NB4 (cell line): ENCODE measurements at regions not wholly inside any gene's neighbourhood (a gene's known extent, or its start where the extent isn't known, plus 50 kb on each side); places are given as distances from the start of the nearest gene placed in this dataset.

ENCODE experiments used
- DNase-seq: peaks from one replicate; pipeline ENCODE4 v3.0.0; 2010; ENCODE audit warnings: low read depth
- H3K4me3 ChIP-seq: one replicate; pipeline ENCODE4 v1.5.1; 2011; ENCODE audit warnings: mild to moderate bottlenecking, low read depth, low read length, moderate library complexity
- CTCF ChIP-seq: IDR thresholded peaks from one replicate; pipeline ENCODE4 v1.5.1; 2012; ENCODE audit warnings: low read depth, low read length
- MAX ChIP-seq: IDR thresholded peaks from 2 replicates; pipeline ENCODE4 v1.6.1; 2011; ENCODE audit warnings: low read depth, low read length
- MYC ChIP-seq: IDR thresholded peaks from 2 replicates; pipeline ENCODE4 v1.6.1; 2011; ENCODE audit warnings: low read depth, low read length
- POLR2A ChIP-seq: IDR thresholded peaks from 2 replicates; pipeline ENCODE4 v1.6.1; 2011; ENCODE audit warnings: mild to moderate bottlenecking; ENCODE audit not compliant: insufficient read length; ENCODE audit errors: extremely low read depth

- no peak overlapping the region for H3K4me3 ChIP-seq
- DNase-seq = no peak
- no peak for TF ChIP-seq POLR2A
- TF ChIP-seq CTCF = no peak
- TF ChIP-seq MYC = no peak
- TF ChIP-seq MAX = no peak
These were observed 317.5 kb downstream of the PCDH7 start for GRCh38 chr4:31037703-31038102.

- H3K4me3 ChIP-seq = no peak overlapping the region
- TF ChIP-seq CTCF (no peak), POLR2A (no peak), MAX (no peak), MYC (no peak)
- no peak for DNase-seq
These were observed 319.2 kb downstream of the PCDH7 start for GRCh38 chr4:31039382-31039781.

DNA sequence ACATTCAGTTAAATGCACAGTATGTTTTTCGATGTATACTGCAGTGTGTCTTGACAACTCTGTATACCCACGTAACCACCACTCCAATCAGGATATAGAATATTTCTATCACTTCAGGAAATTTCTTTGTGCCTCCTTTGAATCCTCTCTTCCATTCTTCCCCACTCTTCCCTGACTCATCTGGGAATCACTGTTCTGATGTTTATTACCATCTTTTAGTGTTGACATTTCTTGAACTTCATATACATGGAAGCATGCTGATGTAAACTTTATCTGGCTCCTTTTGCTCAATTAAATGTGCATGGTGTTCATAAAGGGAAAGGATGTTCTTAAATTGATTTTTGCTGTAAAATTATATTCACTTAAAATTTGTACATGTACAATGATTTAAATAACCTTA lies 319.9 kb downstream of the PCDH7 start:
- no peak for DNase-seq
- no peak for TF ChIP-seq POLR2A
- TF ChIP-seq MAX = no peak
- TF ChIP-seq CTCF = no peak
- TF ChIP-seq MYC = no peak
- no peak overlapping the region for H3K4me3 ChIP-seq

DNA sequence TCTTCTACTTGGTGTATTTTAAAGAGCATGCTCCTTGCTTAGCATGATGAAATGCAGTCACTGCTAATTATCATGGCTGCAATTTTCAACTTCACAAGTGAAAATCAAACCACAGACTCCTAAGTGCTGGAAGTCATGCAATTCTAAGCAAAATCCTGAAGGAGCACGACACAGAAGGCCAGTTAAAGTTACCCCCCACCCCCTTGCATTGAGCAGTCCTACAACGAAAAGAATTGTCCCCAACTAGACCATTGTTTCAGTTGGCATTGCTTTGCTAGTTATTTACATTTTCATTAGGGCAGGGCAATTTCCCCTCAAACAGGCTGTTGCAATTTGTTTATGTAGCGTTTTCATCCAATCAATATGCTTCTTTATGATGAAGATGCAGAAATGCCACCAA lies 321.2 kb downstream of the PCDH7 start:
- no peak for DNase-seq
- no peak for TF ChIP-seq POLR2A
- no peak overlapping the region for H3K4me3 ChIP-seq

- DNase-seq = no peak
- no peak overlapping the region for H3K4me3 ChIP-seq
- TF ChIP-seq MAX (no peak), POLR2A (no peak), CTCF (no peak), MYC (no peak)
These were observed 321.7 kb downstream of the PCDH7 start for GRCh38 chr4:31041853-31042252.

DNA sequence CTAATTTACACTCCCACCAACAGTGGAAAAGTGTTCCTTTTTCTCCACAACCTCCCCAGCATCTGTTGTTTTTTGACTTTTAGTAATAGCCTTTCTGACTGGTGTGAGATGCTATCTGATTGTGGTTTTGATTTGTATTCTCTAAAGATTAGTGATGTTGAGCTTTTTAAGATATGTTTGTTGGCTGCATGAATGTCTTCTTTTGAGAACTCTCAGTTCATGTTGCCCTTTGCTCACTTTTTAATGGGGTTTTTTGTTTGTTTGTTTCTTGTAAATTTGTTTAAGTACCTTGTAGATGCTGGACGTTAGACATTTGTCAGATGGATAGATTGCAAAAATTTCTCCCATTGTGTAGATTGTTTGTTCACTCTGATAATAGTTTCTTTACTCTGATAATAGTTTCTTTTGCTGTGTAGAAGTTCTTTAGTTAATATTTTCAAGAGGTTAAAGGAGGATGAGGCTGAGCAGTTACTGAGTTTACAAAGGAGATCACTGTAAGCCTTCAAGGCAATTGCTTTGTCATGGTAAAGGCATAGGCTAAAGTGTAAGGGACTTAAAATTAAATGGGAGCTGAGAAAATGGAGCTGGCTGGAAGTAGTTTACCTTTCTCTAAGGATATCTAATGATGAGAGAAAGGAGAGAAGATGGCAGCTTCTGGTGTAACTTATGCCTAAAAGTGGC lies 323.4 kb downstream of the PCDH7 start:
- no peak overlapping the region for H3K4me3 ChIP-seq
- no peak for DNase-seq
- TF ChIP-seq POLR2A = no peak
- TF ChIP-seq CTCF = no peak
- TF ChIP-seq MAX = no peak
- no peak for TF ChIP-seq MYC
